ENCODE measurements at regions not wholly inside any gene's neighbourhood (a gene's known extent, or its start where the extent isn't known, plus 50 kb on each side); places are given as distances from the start of the nearest gene placed in this dataset.

DNA sequence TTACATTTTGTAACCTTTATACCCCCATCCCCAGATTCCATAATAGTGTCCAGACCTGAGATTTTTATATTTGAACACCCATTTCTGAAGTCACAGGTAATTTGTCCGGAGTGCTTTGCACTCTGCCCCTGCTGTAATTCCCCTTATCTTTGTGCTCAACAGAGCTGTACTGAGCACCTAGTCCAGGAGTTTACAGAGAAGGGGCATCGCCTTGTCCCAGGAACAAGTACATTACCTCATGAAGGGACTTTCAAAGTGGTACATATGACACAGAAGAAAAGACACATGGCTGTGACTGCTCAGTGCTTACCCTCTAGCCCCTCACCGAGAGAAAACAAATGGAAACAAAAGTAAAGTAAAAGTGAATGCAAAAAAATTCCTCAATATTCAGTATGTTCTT lies 373.5 kb downstream of the SOX11 start:
- no peak for DNase-seq (ENCODE audit: low read depth in 2 of 2)

- no peak for DNase-seq (ENCODE audit: low read depth in 2 of 2)
Measured at GRCh38 chr2:6067089-6067488, 374.9 kb downstream of the SOX11 start.

- DNase-seq (ENCODE audit: low read depth in 2 of 2), result no peak
Measured at GRCh38 chr2:6067806-6068205, 375.6 kb downstream of the SOX11 start.

DNA sequence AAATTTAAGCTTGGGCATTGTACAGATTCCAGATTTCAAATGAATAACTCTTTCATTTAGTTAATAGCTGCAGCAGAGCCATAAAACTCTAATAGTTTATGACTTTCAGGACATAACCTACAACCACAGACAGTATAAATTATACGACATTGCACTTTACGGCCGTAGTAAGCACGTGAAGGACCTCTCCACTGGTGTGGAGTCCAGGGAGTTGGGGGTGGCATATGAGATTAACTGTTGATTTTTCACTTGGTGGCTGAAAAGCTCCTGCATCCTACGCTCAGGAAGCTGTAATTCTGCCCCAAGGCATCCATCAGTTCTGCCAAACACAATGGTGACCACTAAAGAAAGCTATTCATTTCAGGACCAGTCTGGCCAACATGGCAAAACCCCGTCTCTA lies 376.2 kb downstream of the SOX11 start:
- DNase-seq (ENCODE audit: low read depth in 2 of 2), result no peak

DNA sequence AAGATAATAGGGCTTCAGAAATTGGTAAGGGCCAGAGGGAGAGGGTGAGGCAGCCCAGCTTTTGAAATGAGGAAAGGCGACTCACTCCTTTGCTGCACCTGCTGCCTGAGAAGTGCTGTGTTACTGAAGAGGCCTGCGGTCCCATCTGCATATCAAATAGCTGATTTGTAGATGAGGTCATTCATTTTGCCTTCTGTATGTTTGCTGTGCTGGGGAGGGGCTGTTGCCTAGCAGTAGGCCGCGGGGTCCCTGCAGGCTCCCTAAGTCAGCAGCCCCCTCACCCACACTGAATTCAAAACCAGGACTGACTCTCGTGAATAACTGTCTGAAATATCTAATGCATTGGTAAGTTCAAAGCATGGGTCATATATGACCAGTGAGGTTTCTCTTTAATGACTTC lies 377.2 kb downstream of the SOX11 start:
- no peak for DNase-seq (ENCODE audit: low read depth in 2 of 2)

- no peak for DNase-seq (ENCODE audit: low read depth in 2 of 2)
Measured at GRCh38 chr2:6071519-6071918, 379.3 kb downstream of the SOX11 start.

- no peak for DNase-seq (ENCODE audit: low read depth in 2 of 2)
Measured at GRCh38 chr2:6072276-6072675, 380.1 kb downstream of the SOX11 start.

- no peak for DNase-seq (ENCODE audit: low read depth in 2 of 2)
Measured at GRCh38 chr2:6072768-6073167, 380.6 kb downstream of the SOX11 start.

GRCh38 chr2:6073191-6074088 lies 381.3 kb downstream of the SOX11 start:
- no peak for DNase-seq (ENCODE audit: low read depth in 2 of 2)

DNA sequence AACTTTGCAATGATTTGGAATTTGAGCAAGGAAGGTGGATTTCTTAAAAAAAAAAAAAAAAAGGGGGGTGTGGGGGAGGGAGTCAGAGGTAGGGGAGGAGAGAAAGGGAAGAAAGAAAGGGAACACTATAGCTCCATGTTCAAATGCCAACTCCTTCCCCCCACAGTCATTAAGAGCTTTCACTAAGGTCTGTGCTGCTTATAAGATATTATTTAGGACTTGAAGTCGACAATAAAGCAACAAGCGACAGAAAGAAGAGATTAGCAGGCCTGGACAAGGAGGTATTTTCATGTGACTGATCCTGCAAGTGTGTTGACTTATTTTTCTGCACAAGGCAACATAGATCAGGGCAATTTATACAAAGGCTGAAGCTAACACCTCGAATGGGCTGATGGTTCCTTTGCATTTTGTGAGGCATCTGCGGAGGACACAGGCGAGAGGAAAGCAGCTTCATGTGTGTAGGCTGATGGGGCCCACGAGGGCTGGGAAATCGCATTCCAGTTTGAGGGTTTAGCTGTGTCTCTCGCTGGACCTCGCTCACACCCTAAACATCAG lies 382.0 kb downstream of the SOX11 start:
- no peak for DNase-seq (ENCODE audit: low read depth in 2 of 2)

- no peak for DNase-seq (ENCODE audit: low read depth in 2 of 2)
Measured at GRCh38 chr2:6077585-6077984, 385.4 kb downstream of the SOX11 start.

GRCh38 chr2:6078414-6078813 lies 386.2 kb downstream of the SOX11 start:
- DNase-seq (ENCODE audit: low read depth in 2 of 2), result no peak

- DNase-seq (ENCODE audit: low read depth in 2 of 2), result no peak
Measured at GRCh38 chr2:6079405-6079804, 387.2 kb downstream of the SOX11 start.

DNA sequence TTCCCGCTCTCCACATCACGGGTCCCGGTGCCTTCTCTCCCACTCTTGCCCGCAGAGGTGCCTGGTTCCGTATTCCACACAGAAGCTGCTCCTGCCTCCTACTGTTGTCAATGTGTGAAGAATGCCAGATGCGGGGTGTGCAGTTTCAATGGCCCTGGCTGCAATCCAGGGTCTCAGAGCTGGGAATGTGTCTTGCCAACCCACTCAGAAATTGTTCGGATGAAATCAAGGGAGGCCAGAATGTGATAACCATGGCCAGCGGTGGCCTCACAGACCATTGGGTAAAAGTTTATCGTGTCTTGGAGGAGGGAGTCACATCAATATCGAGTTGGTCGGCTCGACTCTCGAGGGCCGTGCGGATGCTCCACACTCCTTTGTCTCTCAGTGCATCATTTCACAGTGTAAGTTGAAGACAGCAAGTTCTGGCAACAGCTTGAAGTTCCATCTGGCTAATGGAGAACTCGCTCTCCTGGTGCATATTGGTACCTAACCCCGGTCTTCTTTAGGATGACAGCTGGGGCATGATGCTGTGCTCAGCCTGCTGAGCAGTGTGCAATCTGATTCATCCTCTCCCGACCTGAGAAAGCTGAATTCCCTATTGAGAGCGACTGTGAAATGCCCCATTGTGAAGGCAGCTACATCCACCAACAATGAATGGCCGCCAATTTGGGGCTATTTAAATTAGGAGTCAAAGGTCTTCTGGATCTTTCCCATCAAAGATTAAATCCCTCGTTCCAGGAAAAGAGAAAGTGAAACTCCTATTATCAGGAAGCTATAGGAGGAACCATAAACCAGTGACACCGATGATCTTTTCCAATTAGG lies 389.0 kb downstream of the SOX11 start:
- DNase-seq (ENCODE audit: low read depth in 2 of 2), result no peak

GRCh38 chr2:6081955-6082624 lies 389.9 kb downstream of the SOX11 start:
- DNase-seq (ENCODE audit: low read depth in 2 of 2), result no peak

- DNase-seq (ENCODE audit: low read depth in 2 of 2), result no peak
Measured at GRCh38 chr2:6082625-6083018, 390.4 kb downstream of the SOX11 start.

DNA sequence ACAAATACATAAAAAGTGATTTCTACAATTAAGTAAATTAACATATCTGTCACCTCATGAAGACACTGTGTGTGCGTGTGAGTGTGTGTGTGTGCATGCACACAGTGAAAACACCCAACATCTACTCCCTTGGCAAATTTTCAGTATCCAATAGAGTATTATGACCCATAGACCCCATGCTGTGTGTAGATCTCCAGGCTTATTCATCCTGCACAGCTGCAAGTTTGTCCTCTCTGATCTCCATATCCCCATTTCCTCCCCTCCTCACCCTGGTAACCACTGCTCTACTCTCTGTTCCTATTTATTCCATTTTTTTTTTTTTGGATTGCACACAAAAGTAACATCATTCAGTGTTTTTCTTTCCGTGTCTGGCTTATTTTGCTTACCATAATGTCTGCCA lies 391.0 kb downstream of the SOX11 start:
- no peak for DNase-seq (ENCODE audit: low read depth in 2 of 2)

DNA sequence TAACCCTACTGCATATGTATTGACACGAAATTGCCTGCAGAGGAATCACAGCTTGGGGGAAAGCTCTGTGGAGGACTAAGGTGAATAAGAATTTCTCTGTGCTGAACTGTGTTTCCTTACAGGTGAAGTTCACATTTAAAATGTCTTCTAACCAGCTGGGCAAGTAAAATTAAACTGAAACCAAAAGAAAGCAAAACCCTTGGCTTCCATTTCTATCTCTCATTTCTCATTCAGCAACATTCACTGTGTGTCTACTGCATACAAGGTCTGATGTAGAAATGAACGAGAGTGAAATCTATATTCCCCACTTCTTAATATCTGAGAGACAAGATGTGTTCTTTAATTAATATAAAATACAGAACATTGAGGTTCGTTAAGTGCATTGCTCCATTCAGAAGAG lies 397.3 kb downstream of the SOX11 start:
- DNase-seq (ENCODE audit: low read depth in 2 of 2), result no peak

DNA sequence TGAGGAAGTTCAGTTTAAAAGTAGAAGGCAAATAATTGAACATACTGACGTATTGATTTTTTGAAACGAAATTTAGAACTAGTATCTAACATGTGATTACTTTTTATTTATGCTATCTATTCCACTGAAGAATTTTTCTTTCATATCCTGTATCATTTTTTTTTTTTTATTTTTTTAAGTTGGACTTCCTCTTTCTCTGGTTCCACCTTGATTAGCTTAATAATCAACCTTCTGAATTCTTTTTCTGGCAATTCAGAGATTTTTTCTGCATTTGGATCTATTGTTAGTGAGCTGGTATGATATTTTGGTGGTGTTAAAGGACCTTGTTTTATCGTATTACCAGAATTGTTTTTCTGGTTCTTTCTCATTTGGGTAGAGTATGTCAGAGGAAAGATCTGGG lies 411.2 kb downstream of the SOX11 start:
- DNase-seq (ENCODE audit: low read depth in 2 of 2), result no peak

DNA sequence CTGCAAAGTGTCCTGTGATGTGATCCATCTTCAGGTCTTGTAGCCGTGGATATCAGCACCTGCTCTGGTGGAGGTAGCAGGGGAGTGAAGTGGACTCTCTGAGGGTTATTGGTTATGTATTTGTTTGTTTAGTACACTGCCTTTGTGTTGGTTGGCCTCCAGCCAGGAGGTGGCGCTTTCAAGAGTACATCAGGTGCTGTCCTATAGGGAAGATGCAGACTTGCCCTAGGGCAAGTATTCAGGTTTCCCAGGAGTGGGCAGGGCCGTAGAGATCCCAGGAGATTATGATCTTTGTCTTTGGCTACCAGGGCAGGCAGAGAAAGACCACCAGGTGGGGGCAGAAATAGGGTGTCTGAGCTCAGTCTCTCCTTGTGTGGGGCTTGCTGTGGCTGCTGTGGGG lies 411.8 kb downstream of the SOX11 start:
- no peak for DNase-seq (ENCODE audit: low read depth in 2 of 2)

GRCh38 chr2:6107290-6107689 lies 415.1 kb downstream of the SOX11 start:
- DNase-seq (ENCODE audit: low read depth in 2 of 2), result no peak

GRCh38 chr2:6109831-6110230 lies 417.6 kb downstream of the SOX11 start:
- no peak for DNase-seq (ENCODE audit: low read depth in 2 of 2)
